Progenitor cell of endocrine pancreas (in vitro differentiated cells): ENCODE measurements at regions not wholly inside any gene's neighbourhood (a gene's known extent, or its start where the extent isn't known, plus 50 kb on each side); places are given as distances from the start of the nearest gene placed in this dataset.

ENCODE experiments used
- DNase-seq: peaks from one replicate; pipeline ENCODE4 v3.0.0; 2021; ENCODE audit warnings: low spot score; ENCODE audit not compliant: unreplicated experiment
- H3K27ac Mint-ChIP-seq: 2 replicates; pipeline ENCODE4 v1.8.0; 2021; ENCODE audit warnings: mild to moderate bottlenecking, moderate library complexity, mixed read lengths
- H3K27me3 Mint-ChIP-seq: 2 replicates; pipeline ENCODE4 v1.8.0; 2021; ENCODE audit warnings: mixed read lengths
- H3K36me3 Mint-ChIP-seq: 2 replicates; pipeline ENCODE4 v1.8.0; 2022; ENCODE audit warnings: mixed read lengths; ENCODE audit not compliant: insufficient read depth
- H3K4me1 Mint-ChIP-seq: 2 replicates; pipeline ENCODE4 v1.8.0; 2021; ENCODE audit warnings: low read depth, mixed read lengths
- H3K4me3 Mint-ChIP-seq: 2 replicates; pipeline ENCODE4 v1.8.0; 2021; ENCODE audit warnings: low read depth, mild to moderate bottlenecking, moderate library complexity, mixed read lengths
- H3K9me3 Mint-ChIP-seq: 2 replicates; pipeline ENCODE4 v1.8.0; 2021; ENCODE audit warnings: low read depth, mixed read lengths
- CTCF ChIP-seq: fragments of 200-600 bp; sonication (generic); IDR thresholded peaks from one replicate; pipeline ENCODE4 v1.5.0; 2021; ENCODE audit warnings: antibody characterized with exemption, mild to moderate bottlenecking; ENCODE audit not compliant: unreplicated experiment

- TF ChIP-seq CTCF, result no peak
- no peak for DNase-seq
- Mint-ChIP-seq H3K9me3 (no peaks in the 10 kb centered on the region), H3K4me3 (no peak overlapping the region), H3K4me1 (no peaks in the 10 kb centered on the region), H3K27ac (no peak overlapping the region), H3K36me3 (no peaks in the 10 kb centered on the region), H3K27me3 (peaks cover 33% of the 10 kb centered on the region)
Observed at GRCh38 chr2:120490091-120490798, 144.3 kb downstream of the INHBB start.

GRCh38 chr2:120491111-120491625 lies 145.2 kb downstream of the INHBB start:
- no peak for TF ChIP-seq CTCF
- no peak overlapping the region for H3K27ac Mint-ChIP-seq
- H3K4me1 Mint-ChIP-seq, result no peaks in the 10 kb centered on the region
- no peak overlapping the region for H3K4me3 Mint-ChIP-seq
- H3K36me3 Mint-ChIP-seq, result no peaks in the 10 kb centered on the region
- no peak for DNase-seq
- peaks cover 31% of the 10 kb centered on the region for H3K27me3 Mint-ChIP-seq
- H3K9me3 Mint-ChIP-seq, result no peaks in the 10 kb centered on the region

- Mint-ChIP-seq H3K9me3 (no peaks in the 10 kb centered on the region), H3K27me3 (peaks cover 36% of the 10 kb centered on the region), H3K27ac (no peak overlapping the region), H3K4me3 (no peak overlapping the region), H3K36me3 (no peaks in the 10 kb centered on the region), H3K4me1 (no peaks in the 10 kb centered on the region)
- no peak for DNase-seq
- TF ChIP-seq CTCF, result no peak
Observed at GRCh38 chr2:120493231-120493630, 147.3 kb downstream of the INHBB start.

GRCh38 chr2:120494446-120494845 lies 148.5 kb downstream of the INHBB start:
- no peaks in the 10 kb centered on the region for H3K9me3 Mint-ChIP-seq
- H3K4me3 Mint-ChIP-seq, result no peak overlapping the region
- DNase-seq, result no peak
- no peak overlapping the region for H3K27ac Mint-ChIP-seq
- no peak for TF ChIP-seq CTCF
- no peaks in the 10 kb centered on the region for H3K36me3 Mint-ChIP-seq
- H3K27me3 Mint-ChIP-seq, result peaks cover 34% of the 10 kb centered on the region
- H3K4me1 Mint-ChIP-seq, result no peaks in the 10 kb centered on the region

GRCh38 chr2:120495586-120495985 lies 149.7 kb downstream of the INHBB start:
- no peaks in the 10 kb centered on the region for H3K9me3 Mint-ChIP-seq
- DNase-seq, result no peak
- no peaks in the 10 kb centered on the region for H3K36me3 Mint-ChIP-seq
- TF ChIP-seq CTCF, result no peak
- H3K27ac Mint-ChIP-seq, result no peak overlapping the region
- peaks cover 38% of the 10 kb centered on the region for H3K27me3 Mint-ChIP-seq
- H3K4me3 Mint-ChIP-seq, result no peak overlapping the region
- H3K4me1 Mint-ChIP-seq, result no peaks in the 10 kb centered on the region
